ENCODE measurements at regions not wholly inside any gene's neighbourhood (a gene's known extent, or its start where the extent isn't known, plus 50 kb on each side); places are given as distances from the start of the nearest gene placed in this dataset.

DNA sequence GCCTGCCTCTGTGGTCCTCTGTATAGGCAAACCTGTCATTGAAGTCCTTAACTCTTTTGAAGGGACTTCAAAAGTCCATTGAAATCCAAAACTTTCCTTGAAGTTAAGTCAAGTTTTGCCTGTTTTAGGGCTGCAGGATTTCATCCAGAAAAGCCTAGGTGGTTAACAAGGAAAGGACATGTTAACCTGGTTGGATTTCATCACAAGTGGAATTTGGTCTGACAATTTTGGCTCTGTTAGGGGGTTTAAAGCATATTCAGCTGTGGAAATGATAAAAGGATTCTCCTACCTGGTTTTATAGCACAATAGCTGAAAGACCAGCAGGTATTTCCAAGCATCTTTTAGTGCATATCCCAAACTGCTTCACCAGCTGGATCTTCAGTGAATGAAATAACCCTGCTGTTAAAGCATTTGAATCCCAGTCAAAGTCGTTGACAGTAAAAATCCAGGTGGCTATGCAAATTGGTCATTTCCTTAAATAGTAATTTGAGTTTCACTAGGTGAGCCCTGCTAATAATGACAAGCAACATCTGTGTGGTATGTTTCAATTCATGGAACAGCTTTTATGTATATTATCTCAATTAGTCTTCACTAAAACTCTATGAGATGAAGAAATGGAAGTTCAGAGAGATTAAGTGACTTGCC is 400.5 kb downstream of the ETNK1 start:
- no peak overlapping the region for H3K27ac ChIP-seq (ENCODE audit: low read depth, low read length)
- no peaks in the 10 kb centered on the region for H3K27me3 ChIP-seq (ENCODE audit: low read length)
- TF ChIP-seq EZH2phosphoT487 (conservative IDR thresholded peaks at IDR 0.05; ENCODE audit: low read length) (no peak), CTCF (IDR thresholded peaks at IDR 0.05; ENCODE audit: insufficient read depth, low read length, poor library complexity, severe bottlenecking) (no peak)
- no peak overlapping the region for H3K4me2 ChIP-seq (ENCODE audit: low read depth, low read length, poor library complexity, severe bottlenecking)
- H3K79me2 ChIP-seq (ENCODE audit: insufficient read depth, low read length): no peaks in the 10 kb centered on the region
- no peaks in the 10 kb centered on the region for H3K9me3 ChIP-seq (ENCODE audit: insufficient read depth, low read length)
- no peak overlapping the region for H2AFZ ChIP-seq (ENCODE audit: low read depth, low read length, severe bottlenecking)
- no peak overlapping the region for H3K9ac ChIP-seq (ENCODE audit: low read length)
- H3K9me2 ChIP-seq (replicated peaks; ENCODE audit: insufficient read depth, low read length): no peaks in the 10 kb centered on the region
- H3F3A ChIP-seq (ENCODE audit: insufficient read depth): no peaks in the 10 kb centered on the region
- H4K20me1 ChIP-seq (ENCODE audit: low read depth, low read length): no peaks in the 10 kb centered on the region
- no peak overlapping the region for H3K4me3 ChIP-seq (ENCODE audit: insufficient read depth, low read length, poor library complexity, severe bottlenecking)
- H3K36me3 ChIP-seq (ENCODE audit: low read length): no peaks in the 10 kb centered on the region

GRCh38 chr12:23028158-23028802 is 403.3 kb downstream of the ETNK1 start:
- Histone ChIP-seq H3F3A (ENCODE audit: insufficient read depth) (no peaks in the 10 kb centered on the region), H3K9ac (ENCODE audit: low read length) (no peak overlapping the region), H3K36me3 (ENCODE audit: low read length) (no peaks in the 10 kb centered on the region), H3K4me2 (ENCODE audit: low read depth, low read length, poor library complexity, severe bottlenecking) (no peak overlapping the region), H3K9me2 (replicated peaks; ENCODE audit: insufficient read depth, low read length) (no peaks in the 10 kb centered on the region), H3K79me2 (ENCODE audit: insufficient read depth, low read length) (no peaks in the 10 kb centered on the region), H3K9me3 (ENCODE audit: insufficient read depth, low read length) (no peaks in the 10 kb centered on the region), H2AFZ (ENCODE audit: low read depth, low read length, severe bottlenecking) (no peak overlapping the region), H3K27me3 (ENCODE audit: low read length) (no peaks in the 10 kb centered on the region), H3K4me3 (ENCODE audit: insufficient read depth, low read length, poor library complexity, severe bottlenecking) (no peak overlapping the region), H4K20me1 (ENCODE audit: low read depth, low read length) (no peaks in the 10 kb centered on the region), H3K27ac (ENCODE audit: low read depth, low read length) (no peak overlapping the region)
- TF ChIP-seq CTCF (IDR thresholded peaks at IDR 0.05; ENCODE audit: insufficient read depth, low read length, poor library complexity, severe bottlenecking) (no peak), EZH2phosphoT487 (conservative IDR thresholded peaks at IDR 0.05; ENCODE audit: low read length) (no peak)

GRCh38 chr12:23029185-23029584 is 404.2 kb downstream of the ETNK1 start:
- Histone ChIP-seq H3K4me2 (ENCODE audit: low read depth, low read length, poor library complexity, severe bottlenecking) (no peak overlapping the region), H3K79me2 (ENCODE audit: insufficient read depth, low read length) (no peaks in the 10 kb centered on the region), H3K9me3 (ENCODE audit: insufficient read depth, low read length) (no peaks in the 10 kb centered on the region), H3K9ac (ENCODE audit: low read length) (no peak overlapping the region), H3K36me3 (ENCODE audit: low read length) (no peaks in the 10 kb centered on the region), H3F3A (ENCODE audit: insufficient read depth) (no peaks in the 10 kb centered on the region), H2AFZ (ENCODE audit: low read depth, low read length, severe bottlenecking) (no peak overlapping the region), H3K4me3 (ENCODE audit: insufficient read depth, low read length, poor library complexity, severe bottlenecking) (no peak overlapping the region), H3K9me2 (replicated peaks; ENCODE audit: insufficient read depth, low read length) (no peaks in the 10 kb centered on the region), H4K20me1 (ENCODE audit: low read depth, low read length) (no peaks in the 10 kb centered on the region), H3K27ac (ENCODE audit: low read depth, low read length) (no peak overlapping the region), H3K27me3 (ENCODE audit: low read length) (no peaks in the 10 kb centered on the region)
- no peak for TF ChIP-seq EZH2phosphoT487 (conservative IDR thresholded peaks at IDR 0.05; ENCODE audit: low read length)
- no peak for TF ChIP-seq CTCF (IDR thresholded peaks at IDR 0.05; ENCODE audit: insufficient read depth, low read length, poor library complexity, severe bottlenecking)
